IMR-90 (cell line): ENCODE measurements at regions not wholly inside any gene's neighbourhood (a gene's known extent, or its start where the extent isn't known, plus 50 kb on each side); places are given as distances from the start of the nearest gene placed in this dataset.
A peak's percentile ranks its signal among the peaks of the same experiment; 100 is the strongest.

Source experiments
- ATAC-seq: fragments of 200-7000 bp; cut with Tn5 transposase; 2 replicates; pipeline ENCODE4 v1.9.1; 2020; ENCODE audit warnings: low read depth, mild to moderate bottlenecking, moderate library complexity
- BruUV-seq: library from RNA; stranded (reverse); fragments of 400-500 nt; replicated peaks from 2 replicates; lab custom pipeline; 2021; lab: Mats Ljungman, UMichigan
- CTCF ChIA-PET: fragments of 300-600 bp; formaldehyde crosslinking; extraction: SDS; loops from one replicate; lab custom pipeline; 2021; ENCODE audit warnings: antibody characterized with exemption; lab: Yijun Ruan, JAX
- POLR2A ChIA-PET: fragments of 300-600 bp; sonication (Branson Sonifier 250); formaldehyde crosslinking; loops from one replicate; lab custom pipeline; 2022; ENCODE audit warnings: antibody characterized with exemption; ENCODE audit not compliant: unreplicated experiment; lab: Charles Lee
- DNase-seq: peaks from one replicate; pipeline ENCODE4 v3.0.0; 2013
- H2AFZ ChIP-seq: replicated peaks from 2 replicates; pipeline ENCODE3; 2013; ENCODE audit warnings: low read length, mild to moderate bottlenecking; ENCODE audit not compliant: poor library complexity
- H2AK5ac ChIP-seq: 2 replicates; pipeline ENCODE4 v1.6.1; 2013; ENCODE audit warnings: low read depth, low read length, inconsistent platforms
- H2AK9ac ChIP-seq: replicated peaks from 2 replicates; pipeline ENCODE3; 2013; ENCODE audit warnings: mild to moderate bottlenecking, low read depth, low read length, moderate library complexity; ENCODE audit not compliant: poor library complexity
- H2BK120ac ChIP-seq: 2 replicates; pipeline ENCODE4 v1.6.1; 2013; ENCODE audit warnings: low read depth, low read length, inconsistent platforms
- H2BK15ac ChIP-seq: 3 replicates; pipeline ENCODE4 v1.6.1; 2013; ENCODE audit warnings: low read depth, low read length, inconsistent platforms
- H2BK20ac ChIP-seq: 2 replicates; pipeline ENCODE4 v1.6.1; 2013; ENCODE audit warnings: low read depth, mild to moderate bottlenecking, inconsistent platforms, low read length, moderate library complexity
- H2BK5ac ChIP-seq: 2 replicates; pipeline ENCODE4 v1.6.1; 2013; ENCODE audit warnings: mild to moderate bottlenecking, low read depth, low read length, inconsistent platforms; ENCODE audit not compliant: poor library complexity, severe bottlenecking
- H3K14ac ChIP-seq: replicated peaks from 2 replicates; pipeline ENCODE4 v1.6.1; 2013; ENCODE audit warnings: low read depth, low read length, inconsistent platforms
- H3K18ac ChIP-seq: 2 replicates; pipeline ENCODE4 v1.6.1; 2013; ENCODE audit warnings: low read depth, low read length, control low read depth
- H3K23ac ChIP-seq: 2 replicates; pipeline ENCODE4 v1.6.1; 2013; ENCODE audit warnings: low read depth, low read length, inconsistent platforms
- H3K27ac ChIP-seq: 2 replicates; pipeline ENCODE4 v1.5.1; 2013; ENCODE audit warnings: mild to moderate bottlenecking, control low read depth, low read length; ENCODE audit not compliant: insufficient read depth
- H3K27me3 ChIP-seq: 2 replicates; pipeline ENCODE4 v1.6.1; 2013; ENCODE audit warnings: low read length; ENCODE audit not compliant: control insufficient read depth, insufficient read depth
- H3K36me3 ChIP-seq: 2 replicates; pipeline ENCODE4 v1.6.1; 2013; ENCODE audit warnings: low read length, mixed read lengths; ENCODE audit not compliant: control insufficient read depth, insufficient read depth
- H3K4ac ChIP-seq: 2 replicates; pipeline ENCODE4 v1.6.1; 2013; ENCODE audit warnings: low read depth, low read length, inconsistent platforms
- H3K4me1 ChIP-seq: 2 replicates; pipeline ENCODE4 v1.6.1; 2013; ENCODE audit warnings: low read length, mixed read lengths; ENCODE audit not compliant: control insufficient read depth, insufficient read depth
- H3K4me2 ChIP-seq: 2 replicates; pipeline ENCODE4 v1.6.1; 2013; ENCODE audit warnings: low read depth, mild to moderate bottlenecking, control low read depth, low read length, moderate library complexity
- H3K4me3 ChIP-seq: 2 replicates; pipeline ENCODE4 v1.5.1; 2013; ENCODE audit warnings: low read depth, mild to moderate bottlenecking, control low read depth, low read length, moderate library complexity; ENCODE audit not compliant: insufficient read depth
- H3K56ac ChIP-seq: 2 replicates; pipeline ENCODE4 v1.6.1; 2013; ENCODE audit warnings: low read length, inconsistent platforms; ENCODE audit not compliant: insufficient read depth; ENCODE audit errors: extremely low read depth
- H3K79me1 ChIP-seq, 2 experiments: 2 replicates each; pipeline ENCODE4 v1.6.1; 2013; ENCODE audit warnings: low read length in 2 of 2, inconsistent platforms in 1 of 2, low read depth in 1 of 2
- H3K9ac ChIP-seq: 2 replicates; pipeline ENCODE4 v1.6.1; 2013; ENCODE audit warnings: low read depth, low read length, control low read depth
- H3K9me1 ChIP-seq: 2 replicates; pipeline ENCODE4 v1.6.1; 2013; ENCODE audit warnings: low read length, inconsistent platforms; ENCODE audit not compliant: insufficient read depth
- H3K9me3 ChIP-seq: 2 replicates; pipeline ENCODE4 v1.6.1; 2013; ENCODE audit warnings: low read length; ENCODE audit not compliant: control insufficient read depth, insufficient read depth
- H4K20me1 ChIP-seq: 2 replicates; pipeline ENCODE4 v1.6.1; 2013; ENCODE audit warnings: low read length, inconsistent platforms; ENCODE audit not compliant: insufficient read depth
- H4K5ac ChIP-seq: 2 replicates; pipeline ENCODE4 v1.6.1; 2013; ENCODE audit warnings: mild to moderate bottlenecking, low read depth, low read length, control low read depth
- H4K8ac ChIP-seq, 2 experiments: 2 replicates each; pipeline ENCODE4 v1.6.1; 2013; ENCODE audit warnings: low read depth in 2 of 2, low read length in 2 of 2, control low read depth in 1 of 2, inconsistent platforms in 1 of 2
- H4K91ac ChIP-seq: 2 replicates; pipeline ENCODE4 v1.6.1; 2013; ENCODE audit warnings: low read depth, low read length, inconsistent platforms; ENCODE audit not compliant: insufficient read depth
- BHLHE40 ChIP-seq: fragments of 150-350 bp; IDR thresholded peaks from 2 replicates; pipeline ENCODE4 v1.6.1; 2016; ENCODE audit warnings: mild to moderate bottlenecking, low read depth, low read length
- CEBPB ChIP-seq: IDR thresholded peaks from 2 replicates; pipeline ENCODE4 v1.6.1; 2012; ENCODE audit warnings: low read depth, low read length, improper control_type of control experiment
- FOS ChIP-seq: fragments of 150-350 bp; IDR thresholded peaks from 2 replicates; pipeline ENCODE4 v1.6.1; 2016; ENCODE audit warnings: low read depth, low read length
- MAZ ChIP-seq: IDR thresholded peaks from 2 replicates; pipeline ENCODE4 v1.6.1; 2012; ENCODE audit warnings: low read depth, mild to moderate bottlenecking, low read length, improper control_type of control experiment, moderate library complexity, borderline replicate concordance
- MXI1 ChIP-seq: IDR thresholded peaks from 2 replicates; pipeline ENCODE4 v1.6.1; 2012; ENCODE audit warnings: low read depth, mild to moderate bottlenecking, low read length, moderate library complexity, borderline replicate concordance
- NFE2L2 ChIP-seq: fragments of 150-350 bp; IDR thresholded peaks from 2 replicates; pipeline ENCODE4 v1.6.1; 2016; ENCODE audit warnings: low read depth, mild to moderate bottlenecking, low read length
- POLR2A ChIP-seq: IDR thresholded peaks from 2 replicates; pipeline ENCODE4 v1.6.1; 2012; ENCODE audit warnings: mild to moderate bottlenecking, low read depth, low read length
- RAD21 ChIP-seq: IDR thresholded peaks from 2 replicates; pipeline ENCODE4 v1.6.1; 2012; ENCODE audit warnings: low read length, improper control_type of control experiment
- RCOR1 ChIP-seq: IDR thresholded peaks from 2 replicates; pipeline ENCODE4 v1.6.1; 2012; ENCODE audit warnings: mild to moderate bottlenecking, low read length, improper control_type of control experiment; ENCODE audit not compliant: insufficient replicate concordance
- SMC3 ChIP-seq: fragments of 150-350 bp; IDR thresholded peaks from 2 replicates; pipeline ENCODE4 v1.6.1; 2016; ENCODE audit warnings: low read depth, mild to moderate bottlenecking, antibody characterized with exemption, low read length, moderate library complexity
- WGBS, 2 experiments: methylation state at CpG; one replicate each; pipeline versions ENCODE4 v1.1.5 to v1.1.7; 2013; ENCODE audit warnings: missing lambda C conversion rate in 2 of 2; ENCODE audit not compliant: insufficient read length in 1 of 2; ENCODE audit errors: extremely low coverage in 2 of 2; 5-methylcytosine and 5-hydroxymethylcytosine counted together
- dilution Hi-C: fragments of 300-500 bp; cut with HindIII; formaldehyde crosslinking; loops from one replicate; pipeline ENCODE4 v1.14.3; 2018; ENCODE audit warnings: low sequenced_read_pairs; ENCODE audit not compliant: unreplicated experiment
- in situ Hi-C: fragments of 300-500 bp; cut with MboI; formaldehyde crosslinking; loops from 3 replicates; pipeline ENCODE4 v1.14.3; 2019; ENCODE audit warnings: low sequenced_read_pairs, inconsistent platforms, mixed read lengths
- intact Hi-C: fragments of 100-400 bp; cut with micrococcal nuclease; formaldehyde crosslinking; loops from 2 replicates; pipeline ENCODE4 v1.10.0; 2022
- TF ChIP-seq, protein P1 (sequence below): conservative IDR thresholded peaks from 2 replicates; pipeline ENCODE4 v1.5.1; 2012; ENCODE audit warnings: mild to moderate bottlenecking, low read depth, low read length, improper control_type of control experiment
- TF ChIP-seq, protein P2 (sequence below): fragments of 150-350 bp; IDR thresholded peaks from 2 replicates; pipeline ENCODE4 v1.6.1; 2017; ENCODE audit warnings: mild to moderate bottlenecking, antibody characterized with exemption, low read length, low read depth

DNA sequence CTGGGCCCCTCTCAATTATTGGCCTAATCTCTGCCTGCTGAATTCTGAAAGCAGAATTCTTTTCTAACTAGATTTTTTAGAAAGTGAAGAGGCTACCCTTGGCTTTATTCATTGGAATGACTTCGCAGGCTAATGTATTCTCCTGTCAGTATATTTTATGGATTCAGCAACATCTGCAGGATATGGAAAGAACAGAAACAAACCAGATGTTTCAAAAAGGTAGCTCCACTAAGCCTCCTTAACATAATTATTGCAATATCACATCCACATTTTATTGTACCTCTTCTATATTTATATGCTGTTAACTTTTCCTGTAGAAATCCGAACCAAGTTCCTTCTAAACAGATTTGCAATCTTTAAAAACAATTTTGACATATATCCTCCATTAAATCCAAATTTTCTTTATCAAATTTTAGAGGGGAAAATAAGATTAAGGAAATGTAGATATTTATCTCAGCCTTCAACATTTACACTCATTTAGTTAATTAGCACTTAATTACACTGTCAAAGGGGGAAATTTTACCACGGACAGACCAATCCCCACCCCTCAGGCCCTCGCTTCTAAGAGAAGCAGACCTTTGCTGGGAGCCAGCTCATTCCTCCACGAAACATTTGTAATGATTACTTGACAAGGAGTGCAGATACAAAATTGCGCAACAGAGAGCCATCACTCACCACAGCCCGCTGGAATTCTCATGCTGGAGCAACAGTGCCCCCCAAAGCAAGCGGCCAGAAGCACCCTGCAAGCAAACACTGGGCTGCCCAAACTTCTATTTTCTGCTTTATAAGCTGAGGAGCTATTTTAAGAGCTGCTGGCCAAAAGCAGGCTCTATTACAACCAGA is 253.4 kb downstream of the ETAA1 start:
- TF ChIP-seq RCOR1, result peak; percentile 47
- TF ChIP-seq MXI1, result no peak
- TF ChIP-seq NFE2L2, result no peak
- no peak for TF ChIP-seq BHLHE40
- TF ChIP-seq CEBPB, result peak; percentile 100
- TF ChIP-seq, protein P1, sequence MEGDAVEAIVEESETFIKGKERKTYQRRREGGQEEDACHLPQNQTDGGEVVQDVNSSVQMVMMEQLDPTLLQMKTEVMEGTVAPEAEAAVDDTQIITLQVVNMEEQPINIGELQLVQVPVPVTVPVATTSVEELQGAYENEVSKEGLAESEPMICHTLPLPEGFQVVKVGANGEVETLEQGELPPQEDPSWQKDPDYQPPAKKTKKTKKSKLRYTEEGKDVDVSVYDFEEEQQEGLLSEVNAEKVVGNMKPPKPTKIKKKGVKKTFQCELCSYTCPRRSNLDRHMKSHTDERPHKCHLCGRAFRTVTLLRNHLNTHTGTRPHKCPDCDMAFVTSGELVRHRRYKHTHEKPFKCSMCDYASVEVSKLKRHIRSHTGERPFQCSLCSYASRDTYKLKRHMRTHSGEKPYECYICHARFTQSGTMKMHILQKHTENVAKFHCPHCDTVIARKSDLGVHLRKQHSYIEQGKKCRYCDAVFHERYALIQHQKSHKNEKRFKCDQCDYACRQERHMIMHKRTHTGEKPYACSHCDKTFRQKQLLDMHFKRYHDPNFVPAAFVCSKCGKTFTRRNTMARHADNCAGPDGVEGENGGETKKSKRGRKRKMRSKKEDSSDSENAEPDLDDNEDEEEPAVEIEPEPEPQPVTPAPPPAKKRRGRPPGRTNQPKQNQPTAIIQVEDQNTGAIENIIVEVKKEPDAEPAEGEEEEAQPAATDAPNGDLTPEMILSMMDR, result peak; percentile 93
- peak; percentile 96 for TF ChIP-seq RAD21
- TF ChIP-seq, protein P2, sequence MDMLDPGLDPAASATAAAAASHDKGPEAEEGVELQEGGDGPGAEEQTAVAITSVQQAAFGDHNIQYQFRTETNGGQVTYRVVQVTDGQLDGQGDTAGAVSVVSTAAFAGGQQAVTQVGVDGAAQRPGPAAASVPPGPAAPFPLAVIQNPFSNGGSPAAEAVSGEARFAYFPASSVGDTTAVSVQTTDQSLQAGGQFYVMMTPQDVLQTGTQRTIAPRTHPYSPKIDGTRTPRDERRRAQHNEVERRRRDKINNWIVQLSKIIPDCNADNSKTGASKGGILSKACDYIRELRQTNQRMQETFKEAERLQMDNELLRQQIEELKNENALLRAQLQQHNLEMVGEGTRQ, result no peak
- TF ChIP-seq MAZ, result peak; percentile 43; the same call in 1 of the 2 replicates
- no peak for TF ChIP-seq FOS
- TF ChIP-seq SMC3, result peak; percentile 93
- TF ChIP-seq POLR2A, result peak; percentile 63; the same call in 1 of the 2 replicates
- intact Hi-C loops (loop anchor here (1.0 to 5.0 kb wide), 12 partner anchors 148 to 1216 kb away; no protein-coding TSS in a partner anchor), dilution Hi-C loops (no loop called here), in situ Hi-C loops (no loop called here)
- Histone ChIP-seq H3K4me2 (peak overlapping the region; percentile 27), H4K91ac (peak overlapping the region; percentile 93), H3K27me3 (no peaks in the 10 kb centered on the region), H3K27ac (peak overlapping the region; percentile 61; the same call in 1 of the 2 replicates), H3K9ac (no peak overlapping the region; the same call in 1 of the 2 replicates), H2AK9ac (peak overlapping the region; percentile 5), H3K18ac (peak overlapping the region; percentile 74; the same call in 1 of the 2 replicates), H3K4ac (peak overlapping the region; percentile 90), H4K20me1 (no peaks in the 10 kb centered on the region), H2BK120ac (peak overlapping the region; percentile 96), H2AK5ac (peak overlapping the region; percentile 98), H3K56ac (no peak overlapping the region), H2BK15ac (peak overlapping the region; percentile 100; the same call in 1 of the 3 replicates), H3K9me3 (peaks cover 7% of the 10 kb centered on the region), H3K14ac (peak overlapping the region; percentile 87), H3K23ac (0 out of 2 replicates have a peak overlapping the region, but pooled peaks have one; percentile 73), H2BK20ac (peak overlapping the region; percentile 87), H4K8ac (peak overlapping the region; percentile 88 to 96; a peak in 3 of 4 replicates), H3K4me3 (no peak overlapping the region), H3K36me3 (no peaks in the 10 kb centered on the region), H3K4me1 (peaks cover 11% of the 10 kb centered on the region), H3K79me1 (peaks cover 0 to 11% of the 10 kb centered on the region in 2 experiments; a peak in 2 of 4 replicates), H3K9me1 (peaks cover 4% of the 10 kb centered on the region), H2BK5ac (peak overlapping the region; percentile 53), H2AFZ (peak overlapping the region; percentile 77), H4K5ac (peak overlapping the region; percentile 68)
- CTCF ChIA-PET, result interaction anchor here (0.5 to 2.2 kb wide), 28 partner anchors 12 to 1226 kb away, joined by 3 to 13 read pairs (median 3); no protein-coding TSS in a partner anchor
- POLR2A ChIA-PET, result interaction anchor here (0.7 to 0.8 kb wide), 2 partner anchors 190 to 329 kb away, joined by 3 read pairs; no protein-coding TSS in a partner anchor
- ATAC-seq (peak; percentile 93), DNase-seq (peak; percentile 96)
- no TSS peak for BruUV-seq
- WGBS, 2 experiments, result no CpG with 5 or more reads among the region's 8 CpGs
